ENCODE measurements at regions not wholly inside any gene's neighbourhood (a gene's known extent, or its start where the extent isn't known, plus 50 kb on each side); places are given as distances from the start of the nearest gene placed in this dataset.

- peaks cover 0 to 6% (median 5%) of the 10 kb centered on the region in 3 donors for H3K27me3 Mint-ChIP-seq
These were observed 178.2 kb upstream of the LPP start for GRCh38 chr3:187975561-187976364.

GRCh38 chr3:187976365-187976900 is 177.5 kb upstream of the LPP start:
- H3K27me3 Mint-ChIP-seq = peaks cover 0 to 5% (median 1%) of the 10 kb centered on the region in 3 donors
- H3K4me1 Mint-ChIP-seq = peaks cover 50 to 79% (median 64%) of the 10 kb centered on the region in 3 donors
- no peak overlapping the region for H3K4me3 Mint-ChIP-seq
- H3K27ac Mint-ChIP-seq = peak overlapping the region in 1 of 6 donors; percentile 40
- no peak for DNase-seq
- no peaks in the 10 kb centered on the region for H3K36me3 Mint-ChIP-seq
- no peak for ATAC-seq (ENCODE audit: low read depth in 2 of 2)
- peaks cover 0 to 5% (median 0%) of the 10 kb centered on the region in 7 donors for H3K9me3 Mint-ChIP-seq

More at GRCh38 chr3:187975561-187976364, 178.2 kb upstream of the LPP start:
- DNase-seq (no peak), ATAC-seq (ENCODE audit: low read depth in 2 of 2) (peak; percentile 13 to 18)
- H3K4me3 Mint-ChIP-seq = peak overlapping the region; percentile 22 to 84 (median 68)
- peak overlapping the region; percentile 34 to 95 (median 82) for H3K27ac Mint-ChIP-seq
- H3K4me1 Mint-ChIP-seq = peaks cover 44 to 74% (median 62%) of the 10 kb centered on the region in 3 donors
- H3K36me3 Mint-ChIP-seq = no peaks in the 10 kb centered on the region
- H3K9me3 Mint-ChIP-seq = peaks cover 0 to 5% (median 0%) of the 10 kb centered on the region in 7 donors

- peaks cover 56 to 88% (median 72%) of the 10 kb centered on the region in 3 donors for H3K4me1 Mint-ChIP-seq
These were observed 176.3 kb upstream of the LPP start for GRCh38 chr3:187977659-187978058.

GRCh38 chr3:187978433-187979011 is 175.4 kb upstream of the LPP start:
- Mint-ChIP-seq H3K27ac (peak overlapping the region; percentile 90 to 99 (median 96)), H3K4me3 (peak overlapping the region; percentile 23 to 80 (median 68)), H3K27me3 (no peaks in the 10 kb centered on the region), H3K9me3 (peaks cover 0 to 5% (median 0%) of the 10 kb centered on the region in 7 donors), H3K4me1 (peaks cover 56 to 83% (median 73%) of the 10 kb centered on the region in 3 donors), H3K36me3 (no peaks in the 10 kb centered on the region)
- peak; percentile 9 to 40 for ATAC-seq (ENCODE audit: low read depth in 2 of 2)
- DNase-seq = peak; percentile 63

More at GRCh38 chr3:187977659-187978058, 176.3 kb upstream of the LPP start:
- Mint-ChIP-seq H3K27ac (peak overlapping the region in 2 of 6 donors; percentile 49 to 95), H3K9me3 (peaks cover 0 to 5% (median 0%) of the 10 kb centered on the region in 7 donors), H3K27me3 (no peaks in the 10 kb centered on the region), H3K4me3 (no peak overlapping the region), H3K36me3 (no peaks in the 10 kb centered on the region)
- no peak for ATAC-seq (ENCODE audit: low read depth in 2 of 2)
- DNase-seq = no peak

GRCh38 chr3:187979564-187979963 is 174.4 kb upstream of the LPP start:
- Mint-ChIP-seq H3K27ac (peak overlapping the region; percentile 87 to 99 (median 96)), H3K9me3 (peaks cover 0 to 5% (median 0%) of the 10 kb centered on the region in 7 donors), H3K4me1 (peaks cover 51 to 72% (median 66%) of the 10 kb centered on the region in 3 donors)

GRCh38 chr3:187980861-187981260 is 173.1 kb upstream of the LPP start:
- Mint-ChIP-seq H3K4me3 (peak overlapping the region in 2 of 8 donors; percentile 17 to 56), H3K27me3 (peaks cover 0 to 14% (median 6%) of the 10 kb centered on the region in 3 donors), H3K4me1 (peaks cover 41 to 62% (median 56%) of the 10 kb centered on the region in 3 donors), H3K9me3 (peaks cover 2 to 6% (median 4%) of the 10 kb centered on the region in 7 donors), H3K27ac (peak overlapping the region in 4 of 6 donors; percentile 49 to 96 (median 82)), H3K36me3 (peaks cover 0 to 4% of the 10 kb centered on the region in 2 donors)
- no peak for DNase-seq
- ATAC-seq (ENCODE audit: low read depth in 2 of 2) = no peak

More at GRCh38 chr3:187979564-187979963, 174.4 kb upstream of the LPP start:
- peak overlapping the region in 5 of 8 donors; percentile 34 to 64 (median 53) for H3K4me3 Mint-ChIP-seq
- peaks cover 0 to 1% (median 0%) of the 10 kb centered on the region in 3 donors for H3K27me3 Mint-ChIP-seq
- H3K36me3 Mint-ChIP-seq = no peaks in the 10 kb centered on the region
- peak; percentile 82 for DNase-seq
- peak; percentile 85 to 90 for ATAC-seq (ENCODE audit: low read depth in 2 of 2)

- ATAC-seq (ENCODE audit: low read depth in 2 of 2) = no peak
- H3K9me3 Mint-ChIP-seq = peaks cover 4 to 7% (median 5%) of the 10 kb centered on the region in 7 donors
- H3K27ac Mint-ChIP-seq = peak overlapping the region in 3 of 6 donors; percentile 61 to 95 (median 78)
- H3K27me3 Mint-ChIP-seq = peaks cover 1 to 23% (median 14%) of the 10 kb centered on the region in 3 donors
- H3K36me3 Mint-ChIP-seq = peaks cover 0 to 8% of the 10 kb centered on the region in 2 donors
- no peak for DNase-seq
- peaks cover 48 to 65% (median 59%) of the 10 kb centered on the region in 3 donors for H3K4me1 Mint-ChIP-seq
- H3K4me3 Mint-ChIP-seq = peak overlapping the region in 2 of 8 donors; percentile 12 to 47
These were observed 171.8 kb upstream of the LPP start for GRCh38 chr3:187982142-187982541.

- Mint-ChIP-seq H3K27ac (no peak overlapping the region), H3K27me3 (peaks cover 8 to 29% (median 25%) of the 10 kb centered on the region in 3 donors), H3K4me1 (peaks cover 43 to 54% (median 50%) of the 10 kb centered on the region in 3 donors), H3K36me3 (peaks cover 0 to 8% of the 10 kb centered on the region in 2 donors), H3K9me3 (peaks cover 0 to 6% (median 4%) of the 10 kb centered on the region in 7 donors), H3K4me3 (no peak overlapping the region)
- ATAC-seq (ENCODE audit: low read depth in 2 of 2) = no peak
- no peak for DNase-seq
These were observed 170.4 kb upstream of the LPP start for GRCh38 chr3:187983484-187984124.

- H3K4me1 Mint-ChIP-seq = peaks cover 28 to 36% (median 30%) of the 10 kb centered on the region in 3 donors
- H3K9me3 Mint-ChIP-seq = peaks cover 0 to 6% (median 4%) of the 10 kb centered on the region in 7 donors
- peaks cover under 1 to 9% of the 10 kb centered on the region in 2 donors for H3K36me3 Mint-ChIP-seq
- no peak for DNase-seq
- H3K27me3 Mint-ChIP-seq = peaks cover 8 to 32% (median 30%) of the 10 kb centered on the region in 3 donors
- H3K27ac Mint-ChIP-seq = peak overlapping the region in 1 of 6 donors; percentile 5
- ATAC-seq (ENCODE audit: low read depth in 2 of 2) = no peak
- no peak overlapping the region for H3K4me3 Mint-ChIP-seq
These were observed 168.3 kb upstream of the LPP start for GRCh38 chr3:187985647-187986046.

- Mint-ChIP-seq H3K36me3 (peaks cover 5 to 18% of the 10 kb centered on the region in 2 donors), H3K9me3 (peaks cover 0 to 10% (median 4%) of the 10 kb centered on the region in 7 donors), H3K4me1 (peaks cover 21 to 29% (median 27%) of the 10 kb centered on the region in 3 donors), H3K4me3 (no peak overlapping the region), H3K27ac (peak overlapping the region in 1 of 6 donors; percentile 5), H3K27me3 (peaks cover 15 to 41% (median 38%) of the 10 kb centered on the region in 3 donors)
- ATAC-seq (ENCODE audit: low read depth in 2 of 2) (no peak), DNase-seq (no peak)
These were observed 167.4 kb upstream of the LPP start for GRCh38 chr3:187986514-187986934.

GRCh38 chr3:187987187-187987586 is 166.8 kb upstream of the LPP start:
- Mint-ChIP-seq H3K9me3 (peaks cover 0 to 10% (median 4%) of the 10 kb centered on the region in 7 donors), H3K27me3 (peaks cover 15 to 41% (median 38%) of the 10 kb centered on the region in 3 donors), H3K4me3 (peak overlapping the region in 1 of 8 donors; percentile 2), H3K36me3 (peaks cover 5 to 18% of the 10 kb centered on the region in 2 donors), H3K4me1 (peaks cover 19 to 23% (median 22%) of the 10 kb centered on the region in 3 donors), H3K27ac (no peak overlapping the region)
- DNase-seq (no peak), ATAC-seq (ENCODE audit: low read depth in 2 of 2) (no peak)

- Mint-ChIP-seq H3K27ac (no peak overlapping the region), H3K4me1 (peaks cover 15 to 18% (median 17%) of the 10 kb centered on the region in 3 donors), H3K4me3 (no peak overlapping the region), H3K27me3 (peaks cover 15 to 41% (median 40%) of the 10 kb centered on the region in 3 donors), H3K9me3 (peaks cover 0 to 10% (median 4%) of the 10 kb centered on the region in 7 donors), H3K36me3 (peaks cover 5 to 18% of the 10 kb centered on the region in 2 donors)
- ATAC-seq (ENCODE audit: low read depth in 2 of 2) = no peak
- DNase-seq = no peak
These were observed 166.0 kb upstream of the LPP start for GRCh38 chr3:187987924-187988323.
